Naive B cell (primary cell): ENCODE measurements at regions not wholly inside any gene's neighbourhood (a gene's known extent, or its start where the extent isn't known, plus 50 kb on each side); places are given as distances from the start of the nearest gene placed in this dataset.

Experiments
- ATAC-seq, 2 donors: fragments of 150-1000 bp; cut with Tn5 transposase; 2 replicates each; pipeline ENCODE4 v1.10.0; 2021; ENCODE audit warnings: low read depth in 2 of 2, mild to moderate bottlenecking in 2 of 2, moderate library complexity in 2 of 2
- DNase-seq: peaks from one replicate; pipeline ENCODE4 v3.0.0; 2022
- H3K27ac Mint-ChIP-seq, 6 donors: one replicate each; pipeline ENCODE4 v1.8.0; 2020 to 2022; ENCODE audit warnings: mild to moderate bottlenecking in 6 of 6, mixed read lengths in 6 of 6, moderate library complexity in 5 of 6, inconsistent platforms in 2 of 6
- H3K27me3 Mint-ChIP-seq, 3 donors: one replicate each; pipeline ENCODE4 v1.8.0; 2021 to 2022; ENCODE audit warnings: mixed read lengths in 3 of 3, mild to moderate bottlenecking in 1 of 3
- H3K36me3 Mint-ChIP-seq, 2 donors: one replicate each; pipeline ENCODE4 v1.8.0; 2020 to 2022; ENCODE audit warnings: mixed read lengths in 2 of 2, inconsistent platforms in 1 of 2, mild to moderate bottlenecking in 1 of 2
- H3K4me1 Mint-ChIP-seq, 3 donors: one replicate each; pipeline ENCODE4 v1.8.0; 2020 to 2022; ENCODE audit warnings: mixed read lengths in 3 of 3, inconsistent platforms in 1 of 3, mild to moderate bottlenecking in 1 of 3, moderate library complexity in 1 of 3
- H3K4me3 Mint-ChIP-seq, 8 donors: one replicate each; pipeline ENCODE4 v1.8.0; 2020 to 2022; ENCODE audit warnings: mild to moderate bottlenecking in 8 of 8, mixed read lengths in 8 of 8, moderate library complexity in 8 of 8, inconsistent platforms in 2 of 8
- H3K9me3 Mint-ChIP-seq, 7 donors: one replicate each; pipeline ENCODE4 v1.8.0; 2020 to 2022; ENCODE audit warnings: mixed read lengths in 7 of 7, mild to moderate bottlenecking in 5 of 7, inconsistent platforms in 2 of 7, moderate library complexity in 1 of 7

GRCh38 chr17:70813355-70813930 lies 644.1 kb downstream of the KCNJ2 start:
- peaks cover 0 to 9% (median 0%) of the 10 kb centered on the region in 3 donors for H3K27me3 Mint-ChIP-seq
- peaks cover 0 to 3% (median 0%) of the 10 kb centered on the region in 7 donors for H3K9me3 Mint-ChIP-seq
- no peaks in the 10 kb centered on the region for H3K4me1 Mint-ChIP-seq
- no peaks in the 10 kb centered on the region for H3K36me3 Mint-ChIP-seq
- no peak overlapping the region for H3K4me3 Mint-ChIP-seq
- ATAC-seq (no peak), DNase-seq (no peak)
- no peak overlapping the region for H3K27ac Mint-ChIP-seq

DNA sequence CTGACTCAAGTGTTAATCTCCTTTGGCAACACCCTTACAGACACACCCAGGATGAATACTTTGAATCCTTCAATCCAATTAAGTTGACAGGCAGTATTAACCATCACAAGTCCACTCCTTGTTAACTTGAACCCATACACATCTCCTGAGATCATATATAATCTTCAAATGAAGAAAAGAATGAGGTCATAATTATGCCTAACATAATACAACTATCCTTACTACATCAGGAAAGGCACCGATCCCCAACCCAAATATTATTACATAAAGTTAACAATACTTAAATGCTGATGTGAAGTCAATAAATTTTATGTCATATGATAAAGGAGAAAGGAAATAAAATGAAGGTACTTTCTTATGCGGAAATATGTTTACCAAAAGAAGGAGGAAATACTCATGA lies 649.9 kb downstream of the KCNJ2 start:
- Mint-ChIP-seq H3K9me3 (peaks cover 0 to 8% (median 2%) of the 10 kb centered on the region in 7 donors), H3K27me3 (no peaks in the 10 kb centered on the region), H3K27ac (no peak overlapping the region)

DNA sequence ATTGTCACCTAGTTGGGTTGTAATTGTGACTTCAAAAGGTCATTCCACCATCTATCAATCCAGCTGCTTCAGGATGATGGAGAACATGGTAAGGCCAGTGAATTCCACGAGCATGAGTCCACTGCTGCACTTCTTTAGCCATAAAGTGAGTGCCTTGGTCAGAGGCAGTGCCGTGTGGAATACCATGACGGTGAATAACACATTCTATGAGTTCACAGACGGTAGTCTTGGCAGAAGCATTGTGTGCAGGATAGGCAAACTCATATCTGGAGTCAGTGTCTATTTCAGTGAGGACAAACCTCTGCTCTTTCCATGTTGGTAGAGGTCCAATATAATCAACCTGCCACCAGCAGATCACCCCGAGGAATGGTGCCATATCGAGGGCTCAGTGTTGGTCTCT lies 650.9 kb downstream of the KCNJ2 start:
- ATAC-seq (no peak), DNase-seq (no peak)
- Mint-ChIP-seq H3K4me3 (no peak overlapping the region), H3K27ac (no peak overlapping the region), H3K9me3 (peaks cover 0 to 8% (median 2%) of the 10 kb centered on the region in 7 donors), H3K27me3 (no peaks in the 10 kb centered on the region), H3K36me3 (no peaks in the 10 kb centered on the region), H3K4me1 (no peaks in the 10 kb centered on the region)

More for the DNA sequence above, 649.9 kb downstream of the KCNJ2 start:
- Mint-ChIP-seq H3K4me3 (no peak overlapping the region), H3K4me1 (no peaks in the 10 kb centered on the region), H3K36me3 (no peaks in the 10 kb centered on the region)
- ATAC-seq (no peak), DNase-seq (no peak)

- ATAC-seq (no peak), DNase-seq (no peak)
- Mint-ChIP-seq H3K36me3 (no peaks in the 10 kb centered on the region), H3K4me3 (no peak overlapping the region), H3K27ac (no peak overlapping the region), H3K4me1 (no peaks in the 10 kb centered on the region), H3K27me3 (no peaks in the 10 kb centered on the region), H3K9me3 (peaks cover 0 to 9% (median 0%) of the 10 kb centered on the region in 7 donors)
Measured at GRCh38 chr17:70825321-70826125, 656.2 kb downstream of the KCNJ2 start.

GRCh38 chr17:70829876-70830275 lies 660.5 kb downstream of the KCNJ2 start:
- DNase-seq (no peak), ATAC-seq (no peak)
- H3K27ac Mint-ChIP-seq, result no peak overlapping the region
- no peaks in the 10 kb centered on the region for H3K27me3 Mint-ChIP-seq
- no peak overlapping the region for H3K4me3 Mint-ChIP-seq
- H3K9me3 Mint-ChIP-seq, result peaks cover 0 to 3% (median 0%) of the 10 kb centered on the region in 7 donors
- no peaks in the 10 kb centered on the region for H3K36me3 Mint-ChIP-seq
- H3K4me1 Mint-ChIP-seq, result no peaks in the 10 kb centered on the region

GRCh38 chr17:70834039-70834438 lies 664.7 kb downstream of the KCNJ2 start:
- Mint-ChIP-seq H3K9me3 (peaks cover 0 to 5% (median 0%) of the 10 kb centered on the region in 7 donors), H3K27ac (no peak overlapping the region), H3K4me3 (no peak overlapping the region), H3K4me1 (no peaks in the 10 kb centered on the region), H3K27me3 (no peaks in the 10 kb centered on the region), H3K36me3 (no peaks in the 10 kb centered on the region)
- DNase-seq (no peak), ATAC-seq (no peak)

GRCh38 chr17:70848785-70849184 lies 679.5 kb downstream of the KCNJ2 start:
- no peaks in the 10 kb centered on the region for H3K27me3 Mint-ChIP-seq
- no peaks in the 10 kb centered on the region for H3K36me3 Mint-ChIP-seq
- DNase-seq, result no peak
- peaks cover 0 to 8% (median 6%) of the 10 kb centered on the region in 7 donors for H3K9me3 Mint-ChIP-seq
- ATAC-seq, result no peak
- no peaks in the 10 kb centered on the region for H3K4me1 Mint-ChIP-seq
- H3K27ac Mint-ChIP-seq, result no peak overlapping the region
- no peak overlapping the region for H3K4me3 Mint-ChIP-seq

- H3K36me3 Mint-ChIP-seq, result no peaks in the 10 kb centered on the region
- H3K9me3 Mint-ChIP-seq, result peaks cover 0 to 7% (median 1%) of the 10 kb centered on the region in 7 donors
- H3K27ac Mint-ChIP-seq, result peak overlapping the region in 1 of 6 donors; percentile 83
- H3K4me1 Mint-ChIP-seq, result no peaks in the 10 kb centered on the region
- ATAC-seq (no peak), DNase-seq (no peak)
- no peak overlapping the region for H3K4me3 Mint-ChIP-seq
- no peaks in the 10 kb centered on the region for H3K27me3 Mint-ChIP-seq
Measured at GRCh38 chr17:70855401-70856054, 686.2 kb downstream of the KCNJ2 start.

DNA sequence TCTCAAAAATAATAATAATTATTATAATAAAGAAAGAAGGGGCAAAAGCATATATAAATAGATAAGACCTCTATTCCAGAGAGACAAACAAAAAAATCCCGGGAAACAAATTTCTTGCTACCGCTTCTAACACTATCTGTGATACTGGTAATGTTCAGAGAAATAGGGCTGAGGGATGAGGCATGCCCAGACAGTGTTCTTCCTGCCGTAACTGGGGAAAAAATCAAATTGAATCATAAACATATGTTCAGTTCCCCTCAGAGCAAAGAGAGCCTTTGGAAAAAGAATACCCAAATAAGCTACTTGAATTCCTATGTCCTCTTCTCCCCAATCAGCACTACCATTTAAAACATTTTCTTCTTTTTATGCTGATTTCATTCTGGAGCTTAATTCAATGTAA lies 688.0 kb downstream of the KCNJ2 start:
- no peak overlapping the region for H3K4me3 Mint-ChIP-seq

GRCh38 chr17:70859829-70860228 lies 690.5 kb downstream of the KCNJ2 start:
- peaks cover 0 to 15% (median 7%) of the 10 kb centered on the region in 7 donors for H3K9me3 Mint-ChIP-seq
- no peaks in the 10 kb centered on the region for H3K4me1 Mint-ChIP-seq
- no peaks in the 10 kb centered on the region for H3K27me3 Mint-ChIP-seq

More for the DNA sequence above, 688.0 kb downstream of the KCNJ2 start:
- Mint-ChIP-seq H3K27me3 (no peaks in the 10 kb centered on the region), H3K9me3 (peaks cover 0 to 11% (median 5%) of the 10 kb centered on the region in 7 donors), H3K4me1 (no peaks in the 10 kb centered on the region), H3K36me3 (no peaks in the 10 kb centered on the region), H3K27ac (peak overlapping the region in 1 of 6 donors; percentile 25)
- ATAC-seq, result no peak
- no peak for DNase-seq

DNA sequence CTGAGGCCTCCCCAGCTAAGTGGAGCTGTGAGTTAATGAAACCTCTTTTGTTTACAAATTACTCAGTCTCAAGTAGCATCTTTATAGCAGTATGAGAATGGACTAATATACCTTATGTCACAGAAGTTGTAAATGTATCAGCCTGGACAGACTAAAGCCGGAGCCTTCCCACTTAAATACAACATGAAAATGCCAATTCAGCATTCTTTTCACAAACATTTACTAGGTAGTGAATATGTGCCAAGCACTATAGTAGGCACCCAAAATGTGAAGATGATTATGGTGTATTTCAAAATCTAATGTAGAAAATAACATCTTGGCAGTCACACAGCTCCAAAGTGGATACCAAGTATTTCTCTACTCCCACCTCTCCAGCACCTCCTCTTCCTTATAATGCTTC lies 693.0 kb downstream of the KCNJ2 start:
- peaks cover 0 to 15% (median 7%) of the 10 kb centered on the region in 7 donors for H3K9me3 Mint-ChIP-seq
- no peak overlapping the region for H3K27ac Mint-ChIP-seq
- DNase-seq (no peak), ATAC-seq (no peak)
- no peaks in the 10 kb centered on the region for H3K36me3 Mint-ChIP-seq
- no peaks in the 10 kb centered on the region for H3K4me1 Mint-ChIP-seq
- no peak overlapping the region for H3K4me3 Mint-ChIP-seq
- H3K27me3 Mint-ChIP-seq, result no peaks in the 10 kb centered on the region

More at GRCh38 chr17:70859829-70860228, 690.5 kb downstream of the KCNJ2 start:
- Mint-ChIP-seq H3K4me3 (no peak overlapping the region), H3K27ac (no peak overlapping the region), H3K36me3 (no peaks in the 10 kb centered on the region)
- ATAC-seq (no peak), DNase-seq (no peak)

DNA sequence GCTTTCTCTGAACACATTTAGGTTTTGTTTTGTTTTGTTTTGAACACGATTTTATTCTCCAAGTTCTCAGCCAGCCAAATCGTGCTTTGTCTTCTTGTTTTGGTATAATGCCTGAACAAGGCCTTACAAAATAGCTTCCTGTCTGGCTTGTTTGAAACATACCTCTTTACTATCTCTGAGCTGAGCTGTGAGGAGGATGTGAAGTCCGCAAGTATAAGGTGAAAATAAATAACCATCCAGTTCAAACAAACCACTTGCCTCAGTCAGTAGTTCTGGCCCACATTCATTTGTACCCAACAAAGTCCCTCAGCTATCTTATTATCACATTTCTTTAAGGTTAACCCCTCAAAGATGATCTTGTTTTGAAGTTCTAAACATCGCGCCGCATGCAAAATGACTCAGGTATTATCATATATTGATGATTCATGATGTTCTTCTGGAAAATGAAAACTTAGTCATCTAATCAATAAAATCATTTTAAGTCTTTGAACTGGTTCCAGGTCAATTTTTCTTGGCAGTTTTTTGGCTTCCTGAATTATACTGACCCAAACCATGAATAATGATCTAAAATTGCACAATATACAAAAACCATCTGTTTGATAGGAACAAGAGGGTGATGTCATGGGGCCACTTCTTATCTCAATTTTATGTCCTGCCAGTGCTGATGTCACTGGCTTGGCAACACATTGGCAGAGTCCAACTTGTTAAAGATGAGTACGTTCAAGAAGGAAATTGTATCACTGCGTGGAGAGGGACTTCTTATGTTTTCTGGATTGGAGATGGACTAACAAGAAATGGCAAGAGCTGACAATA lies 694.3 kb downstream of the KCNJ2 start:
- no peak overlapping the region for H3K27ac Mint-ChIP-seq
- ATAC-seq (no peak), DNase-seq (no peak)
- no peaks in the 10 kb centered on the region for H3K4me1 Mint-ChIP-seq
- H3K27me3 Mint-ChIP-seq, result no peaks in the 10 kb centered on the region
- H3K9me3 Mint-ChIP-seq, result peaks cover 0 to 15% (median 5%) of the 10 kb centered on the region in 7 donors
- H3K36me3 Mint-ChIP-seq, result no peaks in the 10 kb centered on the region
- H3K4me3 Mint-ChIP-seq, result no peak overlapping the region
